GM10266 (cell line): ENCODE measurements at regions not wholly inside any gene's neighbourhood (a gene's known extent, or its start where the extent isn't known, plus 50 kb on each side); places are given as distances from the start of the nearest gene placed in this dataset.

Experiments used
- DNase-seq: peaks from one replicate; pipeline ENCODE4 v3.0.0; 2012; ENCODE audit errors: extremely low spot score
- TF ChIP-seq, protein P1 (sequence below): IDR thresholded peaks from 2 replicates; pipeline ENCODE4 v1.5.1; 2012; ENCODE audit warnings: mild to moderate bottlenecking, low read depth; ENCODE audit not compliant: control insufficient read depth, insufficient read depth; ENCODE audit errors: missing control alignments

DNA sequence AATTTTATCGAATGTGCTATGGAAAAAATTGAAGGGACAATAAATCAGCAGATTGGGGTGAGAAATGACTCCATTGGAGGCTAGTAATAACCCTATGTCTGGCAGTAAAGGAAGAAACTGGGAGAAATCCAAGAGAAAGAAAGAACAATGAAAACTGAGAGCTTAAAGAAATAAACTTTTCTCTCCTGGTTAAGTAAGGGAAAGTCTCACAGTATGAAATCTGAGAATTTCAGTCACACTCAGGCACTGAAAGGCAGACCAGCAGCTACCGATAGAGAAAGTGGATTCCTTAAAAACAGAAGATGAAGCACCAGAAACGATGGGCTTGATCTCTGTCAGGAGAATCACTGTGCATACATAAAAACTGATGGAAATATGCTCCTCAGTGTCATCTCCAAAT is 404.2 kb downstream of the PLPP3 start:
- DNase-seq: no peak
- TF ChIP-seq, protein P1, sequence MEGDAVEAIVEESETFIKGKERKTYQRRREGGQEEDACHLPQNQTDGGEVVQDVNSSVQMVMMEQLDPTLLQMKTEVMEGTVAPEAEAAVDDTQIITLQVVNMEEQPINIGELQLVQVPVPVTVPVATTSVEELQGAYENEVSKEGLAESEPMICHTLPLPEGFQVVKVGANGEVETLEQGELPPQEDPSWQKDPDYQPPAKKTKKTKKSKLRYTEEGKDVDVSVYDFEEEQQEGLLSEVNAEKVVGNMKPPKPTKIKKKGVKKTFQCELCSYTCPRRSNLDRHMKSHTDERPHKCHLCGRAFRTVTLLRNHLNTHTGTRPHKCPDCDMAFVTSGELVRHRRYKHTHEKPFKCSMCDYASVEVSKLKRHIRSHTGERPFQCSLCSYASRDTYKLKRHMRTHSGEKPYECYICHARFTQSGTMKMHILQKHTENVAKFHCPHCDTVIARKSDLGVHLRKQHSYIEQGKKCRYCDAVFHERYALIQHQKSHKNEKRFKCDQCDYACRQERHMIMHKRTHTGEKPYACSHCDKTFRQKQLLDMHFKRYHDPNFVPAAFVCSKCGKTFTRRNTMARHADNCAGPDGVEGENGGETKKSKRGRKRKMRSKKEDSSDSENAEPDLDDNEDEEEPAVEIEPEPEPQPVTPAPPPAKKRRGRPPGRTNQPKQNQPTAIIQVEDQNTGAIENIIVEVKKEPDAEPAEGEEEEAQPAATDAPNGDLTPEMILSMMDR: no peak

DNA sequence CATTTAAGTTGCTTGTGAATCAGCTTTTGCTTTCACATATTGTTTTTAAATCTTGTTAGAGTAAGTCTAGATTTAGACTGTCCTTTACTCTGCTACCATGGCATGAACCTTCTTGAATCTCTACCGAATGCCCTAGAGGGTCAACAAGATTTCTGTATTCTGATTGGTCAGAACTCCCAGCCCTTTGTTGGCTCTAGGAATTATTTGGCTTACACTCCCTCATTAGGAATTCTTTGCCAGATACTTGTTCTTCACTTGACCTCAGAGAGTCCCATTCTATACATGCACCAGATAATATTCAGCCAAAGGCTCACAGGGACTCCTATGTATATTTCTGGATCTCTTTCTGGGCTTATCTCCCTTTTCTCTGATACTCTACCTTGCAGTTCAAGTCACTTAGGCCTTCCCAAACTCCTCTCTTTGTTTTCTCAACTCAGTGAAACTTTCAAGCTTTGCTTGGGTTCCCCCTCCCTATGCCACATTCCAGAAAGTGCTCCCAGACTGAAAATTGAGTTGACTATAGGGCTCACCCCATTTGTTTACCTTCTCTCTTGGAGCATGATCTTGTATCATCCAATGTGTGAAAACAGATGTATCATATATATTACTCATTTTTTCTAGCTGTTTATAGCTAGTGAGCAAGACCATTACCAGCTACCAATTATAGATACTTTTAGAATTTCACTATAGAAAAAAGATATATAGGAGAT is 405.0 kb downstream of the PLPP3 start:
- DNase-seq: no peak
- TF ChIP-seq, protein P1: no peak

DNA sequence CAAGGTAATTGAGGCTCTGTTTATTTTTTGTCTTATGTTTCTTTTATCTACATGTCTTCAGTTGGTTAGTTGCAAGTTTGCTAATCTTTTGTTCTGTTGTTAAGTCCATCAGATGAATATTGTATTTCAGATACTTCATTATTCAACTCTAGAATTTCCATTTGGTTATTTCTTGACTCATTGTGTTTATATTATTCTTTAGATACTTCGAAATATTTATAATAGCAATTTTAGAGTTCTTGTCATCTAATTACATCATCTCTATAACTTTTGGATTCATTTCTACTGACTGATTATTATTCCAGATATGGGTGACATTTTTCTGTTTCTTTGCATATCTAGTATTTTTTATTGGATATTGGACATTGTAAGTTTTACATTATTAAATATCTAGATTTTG is 405.6 kb downstream of the PLPP3 start:
- TF ChIP-seq, protein P1: no peak

DNA sequence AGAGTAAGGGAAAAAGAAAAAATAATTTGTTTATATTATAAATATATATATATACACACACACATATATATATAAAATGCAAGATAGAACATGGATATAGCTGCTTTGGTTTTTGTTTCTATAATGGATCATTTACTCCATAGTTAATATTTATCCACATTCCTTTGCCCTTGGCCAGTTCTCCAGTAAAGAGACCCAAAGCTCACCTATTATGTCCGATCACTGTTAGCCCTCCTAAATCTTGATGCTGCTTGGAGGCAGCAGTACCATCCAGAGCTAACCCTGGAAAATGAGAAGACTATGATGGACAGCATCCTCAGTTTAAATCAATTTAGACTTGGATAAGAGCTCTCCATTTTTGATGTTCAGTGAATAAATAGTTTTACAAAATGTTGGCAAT is 407.7 kb downstream of the PLPP3 start:
- no peak for DNase-seq
- TF ChIP-seq, protein P1: no peak

More for the DNA sequence above, 405.6 kb downstream of the PLPP3 start:
- DNase-seq: no peak

DNA sequence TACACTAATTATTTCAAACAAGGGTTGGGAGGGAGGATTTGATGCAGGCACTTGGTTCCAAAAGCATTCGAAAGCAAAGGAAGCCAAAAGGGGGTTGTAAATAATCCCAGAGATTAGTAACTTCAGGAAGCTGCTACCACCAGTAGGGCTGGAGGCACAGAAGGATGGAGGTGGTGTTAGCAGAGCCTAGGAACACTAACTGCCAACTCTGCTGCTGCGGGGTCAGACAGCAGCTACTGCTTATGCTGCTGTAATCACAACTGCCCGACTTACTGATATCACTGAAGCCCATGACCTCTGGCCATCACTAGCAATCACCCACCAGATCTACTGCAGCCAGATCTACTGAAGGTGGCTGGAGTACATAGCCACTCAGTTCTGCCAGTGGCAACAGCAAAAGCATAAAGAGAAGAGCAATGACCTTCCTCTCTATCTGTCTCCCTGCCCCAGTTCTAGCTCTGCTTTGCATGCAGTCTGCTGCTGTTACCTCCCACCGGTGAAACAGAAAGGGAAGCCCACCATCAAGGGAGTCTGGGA is 408.5 kb downstream of the PLPP3 start:
- DNase-seq: no peak
- TF ChIP-seq, protein P1: no peak

DNA sequence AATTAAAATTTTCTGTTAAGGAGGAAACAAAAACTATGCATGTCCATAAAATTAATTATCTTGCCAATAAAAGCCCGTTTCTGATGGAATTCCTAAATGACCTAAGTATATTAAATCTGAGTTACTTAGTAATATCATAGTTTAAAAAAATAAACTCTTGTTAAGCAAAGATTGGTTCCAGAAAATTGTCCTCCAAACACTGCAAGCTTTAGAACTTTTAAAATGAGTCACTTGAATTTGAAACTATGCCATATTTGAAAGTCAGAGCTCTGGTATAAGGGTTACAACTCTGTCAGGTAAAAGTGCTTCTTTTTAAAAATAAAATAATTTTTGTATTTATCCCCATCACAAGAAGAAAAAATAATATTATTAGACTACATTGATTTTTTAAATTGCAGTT is 409.5 kb downstream of the PLPP3 start:
- TF ChIP-seq, protein P1: no peak
- no peak for DNase-seq

DNA sequence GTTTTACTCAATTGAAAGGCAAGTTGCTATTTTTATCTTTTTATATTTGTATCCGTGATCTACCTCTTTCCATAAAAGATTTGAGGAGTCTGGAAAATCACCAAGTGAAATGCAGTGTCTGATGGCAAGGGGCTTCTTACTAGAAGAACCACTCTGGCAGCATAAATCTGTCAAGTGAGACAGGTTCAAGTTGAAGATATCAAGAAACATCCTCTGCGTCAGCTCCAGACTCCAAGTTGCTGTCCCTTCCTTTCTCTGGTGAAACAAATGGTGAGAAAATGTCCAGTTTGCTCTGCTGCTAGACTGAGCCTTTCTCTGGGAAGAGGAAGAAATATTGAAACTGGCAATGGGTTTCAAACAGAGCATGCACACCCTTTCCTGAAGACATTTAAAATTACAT is 411.2 kb downstream of the PLPP3 start:
- TF ChIP-seq, protein P1: no peak
- no peak for DNase-seq
